Mesothelial cell of epicardium (in vitro differentiated cells): ENCODE measurements at regions not wholly inside any gene's neighbourhood (a gene's known extent, or its start where the extent isn't known, plus 50 kb on each side); places are given as distances from the start of the nearest gene placed in this dataset.

ENCODE experiments used
- DNase-seq, 2 experiments: peaks; one replicate each; pipeline ENCODE4 v3.0.0; 2021; ENCODE audit warnings: low spot score in 2 of 2; ENCODE audit not compliant: unreplicated experiment in 2 of 2
- H3K27ac Mint-ChIP-seq: 2 replicates; pipeline ENCODE4 v1.8.0; 2021; ENCODE audit warnings: mixed read lengths
- H3K27me3 Mint-ChIP-seq: 2 replicates; pipeline ENCODE4 v1.8.0; 2021; ENCODE audit warnings: low read depth, mixed read lengths
- H3K36me3 Mint-ChIP-seq: 2 replicates; pipeline ENCODE4 v1.8.0; 2021; ENCODE audit warnings: mixed read lengths
- H3K4me1 Mint-ChIP-seq: 2 replicates; pipeline ENCODE4 v1.8.0; 2021; ENCODE audit warnings: mixed read lengths
- H3K4me3 Mint-ChIP-seq: 2 replicates; pipeline ENCODE4 v1.8.0; 2021; ENCODE audit warnings: mild to moderate bottlenecking, moderate library complexity, mixed read lengths
- H3K9me3 Mint-ChIP-seq: 2 replicates; pipeline ENCODE4 v1.8.0; 2021; ENCODE audit warnings: mixed read lengths
- CTCF ChIP-seq: fragments of 200-600 bp; sonication (generic); IDR thresholded peaks from one replicate; pipeline ENCODE4 v1.5.0; 2021; ENCODE audit warnings: antibody characterized with exemption; ENCODE audit not compliant: unreplicated experiment

GRCh38 chr1:55692726-55693125 lies 477.6 kb upstream of the USP24 start:
- Mint-ChIP-seq H3K36me3 (no peaks in the 10 kb centered on the region), H3K9me3 (no peaks in the 10 kb centered on the region), H3K27ac (peak overlapping the region; percentile 94), H3K4me1 (peaks cover 71% of the 10 kb centered on the region), H3K4me3 (no peak overlapping the region), H3K27me3 (no peaks in the 10 kb centered on the region)
- no peak for DNase-seq
- no peak for TF ChIP-seq CTCF

- DNase-seq: no peak
- peaks cover 53% of the 10 kb centered on the region for H3K4me1 Mint-ChIP-seq
- no peak overlapping the region for H3K4me3 Mint-ChIP-seq
- no peak for TF ChIP-seq CTCF
- H3K36me3 Mint-ChIP-seq: no peaks in the 10 kb centered on the region
- H3K27ac Mint-ChIP-seq: no peak overlapping the region
- H3K27me3 Mint-ChIP-seq: no peaks in the 10 kb centered on the region
- no peaks in the 10 kb centered on the region for H3K9me3 Mint-ChIP-seq
Measured at GRCh38 chr1:55690366-55690765, 475.2 kb upstream of the USP24 start.

- H3K36me3 Mint-ChIP-seq: no peaks in the 10 kb centered on the region
- no peak for TF ChIP-seq CTCF
- no peaks in the 10 kb centered on the region for H3K27me3 Mint-ChIP-seq
- H3K4me3 Mint-ChIP-seq: no peak overlapping the region
- no peak for DNase-seq
- peak overlapping the region; percentile 31 for H3K27ac Mint-ChIP-seq
- H3K4me1 Mint-ChIP-seq: peaks cover 48% of the 10 kb centered on the region
- no peaks in the 10 kb centered on the region for H3K9me3 Mint-ChIP-seq
Measured at GRCh38 chr1:55689800-55690199, 474.6 kb upstream of the USP24 start.

GRCh38 chr1:55685560-55685959 lies 470.4 kb upstream of the USP24 start:
- Mint-ChIP-seq H3K27me3 (no peaks in the 10 kb centered on the region), H3K4me3 (no peak overlapping the region), H3K9me3 (peaks cover 13% of the 10 kb centered on the region), H3K36me3 (peaks cover 3% of the 10 kb centered on the region), H3K27ac (no peak overlapping the region), H3K4me1 (peaks cover 12% of the 10 kb centered on the region)
- no peak for DNase-seq
- TF ChIP-seq CTCF: no peak

DNA sequence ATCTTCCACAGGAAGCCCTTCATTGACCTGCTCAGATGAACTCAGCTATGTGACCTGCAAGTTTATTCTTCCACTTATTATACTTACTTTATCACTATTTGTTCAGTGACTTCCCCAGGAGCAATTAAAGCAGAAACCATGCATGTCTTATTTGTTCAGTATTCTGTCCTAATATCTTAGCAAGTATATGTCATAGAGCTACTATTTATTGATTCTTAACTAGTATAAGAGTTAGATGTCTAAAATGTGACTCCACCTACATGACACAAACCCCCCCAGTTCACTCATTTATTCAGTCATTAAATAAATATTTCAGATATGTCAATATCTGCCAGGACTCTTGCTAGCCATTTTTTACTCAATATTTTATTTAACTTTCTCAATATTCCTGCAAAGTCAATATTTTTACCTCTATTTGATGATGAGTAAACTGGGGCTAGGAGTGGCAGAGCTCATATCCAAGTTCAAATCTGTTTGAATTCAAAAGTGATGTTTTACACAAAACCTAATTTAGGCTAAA lies 469.0 kb upstream of the USP24 start:
- Mint-ChIP-seq H3K4me3 (no peak overlapping the region), H3K27ac (no peak overlapping the region), H3K9me3 (peaks cover 13% of the 10 kb centered on the region), H3K4me1 (peaks cover 4% of the 10 kb centered on the region), H3K27me3 (no peaks in the 10 kb centered on the region), H3K36me3 (peaks cover 3% of the 10 kb centered on the region)
- no peak for TF ChIP-seq CTCF
- no peak for DNase-seq

DNA sequence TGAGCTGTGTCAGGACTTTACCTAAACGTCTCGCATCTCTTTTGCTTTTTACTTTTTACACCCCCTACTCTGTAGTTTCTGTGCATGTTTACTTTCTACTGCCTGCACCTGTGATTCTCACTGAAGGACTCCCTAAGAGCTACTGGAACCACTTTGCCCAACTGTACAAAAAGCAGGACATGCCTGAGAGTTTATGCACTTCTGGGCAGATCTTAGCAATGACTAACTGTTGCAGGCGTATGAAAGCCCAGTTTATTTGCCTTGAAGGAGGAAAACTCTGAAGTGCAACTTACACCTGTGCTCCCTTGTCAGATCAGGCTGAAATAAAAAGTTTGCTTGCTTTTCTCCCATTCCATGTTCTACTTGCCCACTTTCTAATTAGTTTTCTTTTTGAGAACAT lies 467.0 kb upstream of the USP24 start:
- DNase-seq: no peak
- no peak overlapping the region for H3K27ac Mint-ChIP-seq
- H3K9me3 Mint-ChIP-seq: peaks cover 13% of the 10 kb centered on the region
- no peak for TF ChIP-seq CTCF
- peaks cover 3% of the 10 kb centered on the region for H3K36me3 Mint-ChIP-seq
- H3K4me1 Mint-ChIP-seq: peaks cover 4% of the 10 kb centered on the region
- H3K4me3 Mint-ChIP-seq: no peak overlapping the region
- no peaks in the 10 kb centered on the region for H3K27me3 Mint-ChIP-seq
